ENCODE measurements at regions not wholly inside any gene's neighbourhood (a gene's known extent, or its start where the extent isn't known, plus 50 kb on each side); places are given as distances from the start of the nearest gene placed in this dataset.

DNA sequence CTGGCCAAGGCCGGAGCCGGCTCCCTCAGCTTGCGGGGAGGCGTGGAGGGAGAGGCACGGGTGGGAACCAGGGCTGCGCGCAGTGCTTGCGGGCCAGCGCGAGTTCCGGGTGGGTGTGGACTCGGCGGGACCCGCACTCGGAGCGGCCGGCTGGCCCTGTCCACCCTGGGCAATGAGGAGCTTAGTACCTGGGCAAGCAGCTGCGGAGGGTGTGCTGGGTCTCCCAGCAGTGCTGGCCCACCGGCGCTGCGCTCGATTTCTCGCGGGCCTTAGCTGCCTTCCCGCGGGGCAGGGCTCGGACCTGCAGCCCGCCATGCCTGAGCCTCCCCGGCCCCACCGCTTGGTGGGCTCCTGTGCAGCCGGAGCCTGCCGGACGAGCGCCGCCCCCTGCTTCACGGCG is 91.4 kb upstream of the MAN1A1 start:
- Mint-ChIP-seq H3K4me1 (ENCODE audit: low read depth) (peaks cover 9% of the 10 kb centered on the region), H3K27ac (no peak overlapping the region), H3K27me3 (no peaks in the 10 kb centered on the region), H3K9me3 (peaks cover 4% of the 10 kb centered on the region), H3K36me3 (ENCODE audit: low read depth) (peaks cover 2% of the 10 kb centered on the region), H3K4me3 (no peak overlapping the region)
- ATAC-seq (no peak), DNase-seq (no peak)
- POLR2A ChIA-PET: no interaction called here
- CTCF ChIA-PET: no interaction called here
- intact Hi-C loops (cut with micrococcal nuclease): no loop called here
- TF ChIP-seq, protein P1, sequence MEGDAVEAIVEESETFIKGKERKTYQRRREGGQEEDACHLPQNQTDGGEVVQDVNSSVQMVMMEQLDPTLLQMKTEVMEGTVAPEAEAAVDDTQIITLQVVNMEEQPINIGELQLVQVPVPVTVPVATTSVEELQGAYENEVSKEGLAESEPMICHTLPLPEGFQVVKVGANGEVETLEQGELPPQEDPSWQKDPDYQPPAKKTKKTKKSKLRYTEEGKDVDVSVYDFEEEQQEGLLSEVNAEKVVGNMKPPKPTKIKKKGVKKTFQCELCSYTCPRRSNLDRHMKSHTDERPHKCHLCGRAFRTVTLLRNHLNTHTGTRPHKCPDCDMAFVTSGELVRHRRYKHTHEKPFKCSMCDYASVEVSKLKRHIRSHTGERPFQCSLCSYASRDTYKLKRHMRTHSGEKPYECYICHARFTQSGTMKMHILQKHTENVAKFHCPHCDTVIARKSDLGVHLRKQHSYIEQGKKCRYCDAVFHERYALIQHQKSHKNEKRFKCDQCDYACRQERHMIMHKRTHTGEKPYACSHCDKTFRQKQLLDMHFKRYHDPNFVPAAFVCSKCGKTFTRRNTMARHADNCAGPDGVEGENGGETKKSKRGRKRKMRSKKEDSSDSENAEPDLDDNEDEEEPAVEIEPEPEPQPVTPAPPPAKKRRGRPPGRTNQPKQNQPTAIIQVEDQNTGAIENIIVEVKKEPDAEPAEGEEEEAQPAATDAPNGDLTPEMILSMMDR (IDR thresholded peaks at IDR 0.05): no peak

- ChIA-PET CTCF (no interaction called here), POLR2A (no interaction called here)
- TF ChIP-seq, protein P1 (IDR thresholded peaks at IDR 0.05): no peak
- H3K27ac Mint-ChIP-seq: no peak overlapping the region
- intact Hi-C loops (cut with micrococcal nuclease): no loop called here
- no peaks in the 10 kb centered on the region for H3K9me3 Mint-ChIP-seq
- ATAC-seq (no peak), DNase-seq (no peak)
- no peaks in the 10 kb centered on the region for H3K4me1 Mint-ChIP-seq (ENCODE audit: low read depth)
- no peak overlapping the region for H3K4me3 Mint-ChIP-seq
- no peaks in the 10 kb centered on the region for H3K27me3 Mint-ChIP-seq
- no peaks in the 10 kb centered on the region for H3K36me3 Mint-ChIP-seq (ENCODE audit: low read depth)
Measured at GRCh38 chr6:119436583-119436982, 87.0 kb upstream of the MAN1A1 start.

GRCh38 chr6:119431799-119432198 is 82.2 kb upstream of the MAN1A1 start:
- ATAC-seq: no peak
- Mint-ChIP-seq H3K4me3 (no peak overlapping the region), H3K27ac (no peak overlapping the region), H3K9me3 (no peaks in the 10 kb centered on the region), H3K36me3 (ENCODE audit: low read depth) (no peaks in the 10 kb centered on the region), H3K27me3 (no peaks in the 10 kb centered on the region), H3K4me1 (ENCODE audit: low read depth) (no peaks in the 10 kb centered on the region)
- CTCF ChIA-PET: interaction anchor here (0.7 kb wide), 1 partner anchor 180 kb away, joined by 3 read pairs; no protein-coding TSS in a partner anchor
- TF ChIP-seq, protein P1 (IDR thresholded peaks at IDR 0.05): no peak
- POLR2A ChIA-PET: interaction anchor here (0.7 kb wide), 1 partner anchor 49 kb away, joined by 3 read pairs; no protein-coding TSS in a partner anchor
- DNase-seq: no peak
- intact Hi-C loops (cut with micrococcal nuclease): no loop called here

DNA sequence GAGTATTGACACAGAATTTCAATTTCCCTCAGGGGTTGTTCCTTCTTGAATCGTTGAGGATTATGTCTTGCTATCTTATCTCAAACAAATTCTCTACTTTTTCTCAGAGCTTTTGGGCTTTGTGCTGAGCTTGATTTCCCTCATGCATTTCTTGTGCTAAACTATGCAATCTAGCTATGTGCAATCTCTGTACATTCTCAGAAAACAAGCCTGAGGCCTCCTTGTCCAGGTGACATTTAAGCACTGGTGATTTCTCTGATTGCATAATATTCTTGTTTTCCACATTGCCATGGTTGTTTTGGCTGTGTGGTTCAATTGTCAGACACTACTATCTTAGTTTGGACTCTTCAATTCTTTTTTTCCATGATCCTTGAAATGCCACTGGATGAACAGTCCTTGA is 81.2 kb upstream of the MAN1A1 start:
- DNase-seq (no peak), ATAC-seq (no peak)
- intact Hi-C loops (cut with micrococcal nuclease): no loop called here
- Mint-ChIP-seq H3K4me3 (no peak overlapping the region), H3K27ac (no peak overlapping the region), H3K27me3 (no peaks in the 10 kb centered on the region), H3K4me1 (ENCODE audit: low read depth) (no peaks in the 10 kb centered on the region), H3K9me3 (no peaks in the 10 kb centered on the region), H3K36me3 (ENCODE audit: low read depth) (no peaks in the 10 kb centered on the region)
- TF ChIP-seq, protein P1 (IDR thresholded peaks at IDR 0.05): no peak
- POLR2A ChIA-PET: no interaction called here
- CTCF ChIA-PET: no interaction called here

- ChIA-PET CTCF (no interaction called here), POLR2A (no interaction called here)
- no peaks in the 10 kb centered on the region for H3K36me3 Mint-ChIP-seq (ENCODE audit: low read depth)
- intact Hi-C loops (cut with micrococcal nuclease): no loop called here
- no peaks in the 10 kb centered on the region for H3K27me3 Mint-ChIP-seq
- no peaks in the 10 kb centered on the region for H3K4me1 Mint-ChIP-seq (ENCODE audit: low read depth)
- no peak overlapping the region for H3K4me3 Mint-ChIP-seq
- no peak for DNase-seq
- TF ChIP-seq, protein P1 (IDR thresholded peaks at IDR 0.05): no peak
- H3K27ac Mint-ChIP-seq: no peak overlapping the region
- ATAC-seq: no peak
- peaks cover 5% of the 10 kb centered on the region for H3K9me3 Mint-ChIP-seq
Measured at GRCh38 chr6:119428633-119429032, 79.1 kb upstream of the MAN1A1 start.

Measured in activated CD8-positive, alpha-beta T cell treated with anti-CD3 and anti-CD28 coated beads for 36 hours (primary cell).